ENCODE measurements at regions not wholly inside any gene's neighbourhood (a gene's known extent, or its start where the extent isn't known, plus 50 kb on each side); places are given as distances from the start of the nearest gene placed in this dataset.

DNA sequence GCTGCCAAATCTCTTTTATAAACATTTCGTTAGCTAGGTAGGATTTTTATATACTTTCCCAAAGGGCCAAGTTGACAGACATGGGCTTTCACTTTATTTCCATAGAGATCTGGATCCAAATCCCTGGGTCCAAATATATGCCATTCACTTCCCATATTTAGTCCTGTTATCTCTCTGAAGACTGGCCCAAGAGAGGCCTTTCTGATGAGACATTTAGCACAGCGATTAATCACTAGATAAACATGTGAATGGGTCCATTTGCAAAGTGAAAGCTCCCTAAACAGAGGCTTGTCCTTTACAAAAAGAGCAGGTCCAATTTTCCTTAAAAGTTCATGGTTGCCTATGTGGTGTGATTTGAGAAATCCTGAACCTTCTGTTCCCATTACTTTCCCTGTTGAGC, 132.6 kb downstream of the TRMT11 start:
- H4K20me1 ChIP-seq (ENCODE audit: insufficient read depth): no peaks in the 10 kb centered on the region
- POLR2A ChIA-PET (ENCODE audit: unreplicated experiment): no interaction called here
- no peak overlapping the region for H3K4me3 ChIP-seq
- TF ChIP-seq, protein P1, sequence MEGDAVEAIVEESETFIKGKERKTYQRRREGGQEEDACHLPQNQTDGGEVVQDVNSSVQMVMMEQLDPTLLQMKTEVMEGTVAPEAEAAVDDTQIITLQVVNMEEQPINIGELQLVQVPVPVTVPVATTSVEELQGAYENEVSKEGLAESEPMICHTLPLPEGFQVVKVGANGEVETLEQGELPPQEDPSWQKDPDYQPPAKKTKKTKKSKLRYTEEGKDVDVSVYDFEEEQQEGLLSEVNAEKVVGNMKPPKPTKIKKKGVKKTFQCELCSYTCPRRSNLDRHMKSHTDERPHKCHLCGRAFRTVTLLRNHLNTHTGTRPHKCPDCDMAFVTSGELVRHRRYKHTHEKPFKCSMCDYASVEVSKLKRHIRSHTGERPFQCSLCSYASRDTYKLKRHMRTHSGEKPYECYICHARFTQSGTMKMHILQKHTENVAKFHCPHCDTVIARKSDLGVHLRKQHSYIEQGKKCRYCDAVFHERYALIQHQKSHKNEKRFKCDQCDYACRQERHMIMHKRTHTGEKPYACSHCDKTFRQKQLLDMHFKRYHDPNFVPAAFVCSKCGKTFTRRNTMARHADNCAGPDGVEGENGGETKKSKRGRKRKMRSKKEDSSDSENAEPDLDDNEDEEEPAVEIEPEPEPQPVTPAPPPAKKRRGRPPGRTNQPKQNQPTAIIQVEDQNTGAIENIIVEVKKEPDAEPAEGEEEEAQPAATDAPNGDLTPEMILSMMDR (conservative IDR thresholded peaks at IDR 0.05): no peak
- no peak for TF ChIP-seq EZH2 (IDR thresholded peaks at IDR 0.05; ENCODE audit: low read depth)
- H3K27ac ChIP-seq: no peak overlapping the region
- H3K4me1 ChIP-seq (replicated peaks; ENCODE audit: insufficient read depth): no peaks in the 10 kb centered on the region
- BruUV-seq (replicated peaks): no TSS peak
- CTCF ChIA-PET: interaction anchor here (0.6 kb wide), 1 partner anchor 121 kb away, joined by 3 read pairs; no protein-coding TSS in a partner anchor
- DNase-seq: no peak
- H3K27me3 ChIP-seq (ENCODE audit: insufficient read depth, low read depth): no peaks in the 10 kb centered on the region
- intact Hi-C loops (cut with micrococcal nuclease; ENCODE audit: unreplicated experiment): no loop called here
- H3K4me2 ChIP-seq: no peak overlapping the region
- no peaks in the 10 kb centered on the region for H3F3A ChIP-seq (ENCODE audit: insufficient read depth, low read depth)
- H3K36me3 ChIP-seq (ENCODE audit: low read depth): no peaks in the 10 kb centered on the region
- H2AFZ ChIP-seq: no peak overlapping the region
- no peaks in the 10 kb centered on the region for H3K79me2 ChIP-seq (ENCODE audit: low read depth)
- H3K9me2 ChIP-seq (ENCODE audit: insufficient read depth): 0 out of 2 replicates have a peak, but pooled peaks cover 3% of the 10 kb centered on the region
- no peaks in the 10 kb centered on the region for H3K9me3 ChIP-seq (ENCODE audit: insufficient read depth, low read depth)

DNA sequence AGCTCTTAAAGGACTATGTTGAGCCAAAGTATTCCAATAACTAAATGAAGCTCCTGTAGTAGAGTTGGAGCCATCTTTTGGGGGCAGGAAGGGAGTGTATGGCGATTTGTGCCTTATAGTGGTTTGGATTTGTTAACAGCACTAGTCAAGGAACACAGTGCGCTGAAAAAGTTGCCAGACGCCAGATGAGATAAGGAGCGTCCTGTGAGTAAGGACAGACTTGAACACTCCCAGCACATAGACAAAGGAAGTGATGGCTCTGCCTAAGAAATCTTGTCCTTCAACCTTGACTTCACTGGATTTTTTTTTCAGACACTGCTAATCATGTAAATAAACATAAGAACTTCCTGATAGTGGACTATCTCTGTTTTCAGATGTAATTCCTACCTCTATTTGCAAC, 136.9 kb downstream of the TRMT11 start:
- Histone ChIP-seq H3K27ac (no peak overlapping the region), H3K9me2 (ENCODE audit: insufficient read depth) (no peaks in the 10 kb centered on the region), H3K4me2 (no peak overlapping the region), H3K27me3 (ENCODE audit: insufficient read depth, low read depth) (no peaks in the 10 kb centered on the region), H3F3A (ENCODE audit: insufficient read depth, low read depth) (no peaks in the 10 kb centered on the region), H3K36me3 (ENCODE audit: low read depth) (no peaks in the 10 kb centered on the region), H3K9me3 (ENCODE audit: insufficient read depth, low read depth) (no peaks in the 10 kb centered on the region), H2AFZ (no peak overlapping the region), H4K20me1 (ENCODE audit: insufficient read depth) (no peaks in the 10 kb centered on the region), H3K4me3 (no peak overlapping the region), H3K4me1 (replicated peaks; ENCODE audit: insufficient read depth) (no peaks in the 10 kb centered on the region), H3K79me2 (ENCODE audit: low read depth) (no peaks in the 10 kb centered on the region)
- TF ChIP-seq, protein P1 (conservative IDR thresholded peaks at IDR 0.05): no peak
- no peak for TF ChIP-seq EZH2 (IDR thresholded peaks at IDR 0.05; ENCODE audit: low read depth)
- CTCF ChIA-PET: no interaction called here
- no TSS peak for BruUV-seq (replicated peaks)
- POLR2A ChIA-PET (ENCODE audit: unreplicated experiment): interaction anchor here (0.6 kb wide), 1 partner anchor 278 kb away, joined by 4 read pairs; no protein-coding TSS in a partner anchor
- DNase-seq: no peak
- intact Hi-C loops (cut with micrococcal nuclease; ENCODE audit: unreplicated experiment): no loop called here

DNA sequence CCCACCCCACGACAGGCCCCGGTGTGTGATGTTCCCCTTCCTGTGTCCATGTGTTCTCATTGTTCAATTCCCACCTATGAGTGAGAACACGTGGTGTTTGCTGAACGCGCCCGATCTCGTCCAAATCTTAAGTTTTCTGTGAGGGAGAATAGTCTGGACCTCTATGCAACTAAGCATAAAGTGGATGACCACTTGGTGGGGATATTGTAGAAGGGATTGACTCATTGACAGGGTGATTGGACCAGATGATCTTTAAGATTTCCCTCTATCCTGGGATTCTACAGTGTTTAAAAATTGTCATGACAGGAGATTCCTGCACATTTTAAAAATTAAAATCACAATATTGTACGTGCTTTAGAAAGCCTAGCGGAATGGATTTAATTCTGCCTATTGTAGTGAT, 141.3 kb downstream of the TRMT11 start:
- Histone ChIP-seq H3K36me3 (ENCODE audit: low read depth) (no peaks in the 10 kb centered on the region), H4K20me1 (ENCODE audit: insufficient read depth) (no peaks in the 10 kb centered on the region), H3K4me2 (no peak overlapping the region), H3K27me3 (ENCODE audit: insufficient read depth, low read depth) (no peaks in the 10 kb centered on the region), H3K4me3 (no peak overlapping the region), H2AFZ (no peak overlapping the region), H3K9me3 (ENCODE audit: insufficient read depth, low read depth) (no peaks in the 10 kb centered on the region), H3K27ac (no peak overlapping the region), H3K79me2 (ENCODE audit: low read depth) (no peaks in the 10 kb centered on the region), H3K4me1 (replicated peaks; ENCODE audit: insufficient read depth) (no peaks in the 10 kb centered on the region), H3F3A (ENCODE audit: insufficient read depth, low read depth) (no peaks in the 10 kb centered on the region), H3K9me2 (ENCODE audit: insufficient read depth) (no peaks in the 10 kb centered on the region)
- BruUV-seq (replicated peaks): no TSS peak
- ChIA-PET CTCF (no interaction called here), POLR2A (ENCODE audit: unreplicated experiment) (no interaction called here)
- TF ChIP-seq EZH2 (IDR thresholded peaks at IDR 0.05; ENCODE audit: low read depth): no peak
- TF ChIP-seq, protein P1 (conservative IDR thresholded peaks at IDR 0.05): 0 out of 2 replicates have a peak, but pooled peaks have one; percentile 36
- DNase-seq: no peak
- intact Hi-C loops (cut with micrococcal nuclease; ENCODE audit: unreplicated experiment): no loop called here

Measured in PC-9 (cell line).